ENCODE measurements at regions not wholly inside any gene's neighbourhood (a gene's known extent, or its start where the extent isn't known, plus 50 kb on each side); places are given as distances from the start of the nearest gene placed in this dataset.
A peak's percentile ranks its signal among the peaks of the same experiment; 100 is the strongest.

DNA sequence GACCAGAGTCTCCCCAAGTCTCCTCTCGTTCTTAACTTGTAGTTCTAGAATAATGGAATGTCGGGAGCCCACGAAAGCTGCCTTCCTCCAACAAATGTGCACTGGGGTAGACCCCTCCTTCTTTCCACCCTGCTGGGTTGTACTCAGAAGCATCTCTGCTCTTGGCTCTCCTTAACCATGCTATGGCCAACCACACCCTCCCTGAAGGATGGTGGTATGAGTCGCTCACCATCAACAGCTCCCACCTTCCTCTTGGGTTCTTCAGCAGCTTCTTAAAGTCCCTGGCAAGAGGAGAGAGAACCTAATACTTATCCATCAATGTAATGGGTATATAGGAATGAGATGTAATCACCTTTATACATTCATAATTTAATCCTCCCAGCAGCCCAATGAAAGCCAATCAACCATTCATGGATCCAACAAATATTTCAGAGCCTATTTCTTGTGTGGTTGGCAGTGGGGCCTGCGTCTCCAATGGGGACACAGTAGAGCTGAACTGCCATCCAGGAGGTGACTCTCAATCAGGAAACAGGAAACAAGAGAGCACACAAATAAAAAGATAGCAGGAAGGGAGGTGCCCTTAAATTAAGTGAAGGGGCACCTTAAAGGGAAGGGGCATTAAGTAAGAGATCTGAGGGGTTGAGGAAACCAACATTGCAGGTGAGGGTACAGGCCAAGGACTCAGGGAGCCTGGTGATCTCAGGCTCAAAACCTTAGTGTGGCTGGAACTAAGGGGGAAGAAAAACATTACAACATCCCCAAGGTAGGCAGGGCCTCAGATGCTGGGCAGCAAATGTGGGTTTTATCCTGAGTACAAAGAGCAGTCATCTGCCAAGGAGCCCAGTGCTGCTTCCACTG is 64.4 kb upstream of the ETS2 start:
- POLR2A ChIA-PET, result interaction anchor here (1.2 kb wide), 1 partner anchor 15 kb away, joined by 5 read pairs; no protein-coding TSS in a partner anchor
- Mint-ChIP-seq H3K27ac (peak overlapping the region in 3 of 9 donors; percentile 4 to 68 (median 50)), H3K9me3 (no peaks in the 10 kb centered on the region), H3K27me3 (peaks cover 0 to 13% (median 2%) of the 10 kb centered on the region in 5 donors), H3K4me1 (peaks cover 13 to 25% (median 22%) of the 10 kb centered on the region in 7 donors), H3K36me3 (no peaks in the 10 kb centered on the region), H3K4me3 (peak overlapping the region in 4 of 10 donors; percentile 0 to 19 (median 2))
- no peak for ATAC-seq
- Histone ChIP-seq H3K36me3 (ENCODE audit: control insufficient read depth in 2 of 3, insufficient read depth in 3 of 3, low read length in 3 of 3) (no peaks in the 10 kb centered on the region), H3K4me3 (ENCODE audit: low read length) (no peak overlapping the region), H3K27ac (ENCODE audit: low read depth, low read length) (no peak overlapping the region), H3K27me3 (ENCODE audit: control insufficient read depth in 2 of 2, insufficient read depth in 2 of 2, low read length in 2 of 2) (no peaks in the 10 kb centered on the region), H3K9me3 (ENCODE audit: control insufficient read depth in 2 of 3, low read length in 3 of 3) (no peaks in the 10 kb centered on the region), H3K4me1 (ENCODE audit: control insufficient read depth in 2 of 2, insufficient read depth in 2 of 2, low read length in 2 of 2) (peaks cover 0 to 3% of the 10 kb centered on the region in 2 donors)
- no peak for DNase-seq
- intact Hi-C loops (cut with micrococcal nuclease), result no loop called here
- CTCF ChIA-PET, result interaction anchor here (1.0 kb wide), 1 partner anchor 8 kb away, joined by 3 read pairs; no protein-coding TSS in a partner anchor

DNA sequence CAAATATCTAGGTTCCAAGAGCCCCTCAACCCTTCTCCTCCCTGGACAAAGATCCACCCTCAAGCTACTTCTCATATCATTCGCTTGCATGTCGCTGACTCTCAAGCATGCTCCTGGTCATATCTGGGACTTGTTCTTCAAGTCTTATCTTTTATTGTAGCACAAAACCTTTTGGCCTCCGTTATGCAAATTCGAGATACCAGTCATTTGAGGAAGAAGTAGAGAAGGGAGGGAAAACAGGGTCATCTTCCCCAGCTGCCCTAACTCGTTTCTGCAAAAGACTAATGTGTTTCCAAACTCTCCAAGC is 63.8 kb upstream of the ETS2 start:
- Histone ChIP-seq H3K9me3 (ENCODE audit: control insufficient read depth in 2 of 3, low read length in 3 of 3) (no peaks in the 10 kb centered on the region), H3K4me3 (ENCODE audit: low read length) (no peak overlapping the region), H3K4me1 (ENCODE audit: control insufficient read depth in 2 of 2, insufficient read depth in 2 of 2, low read length in 2 of 2) (peaks cover 0 to 3% of the 10 kb centered on the region in 2 donors), H3K27me3 (ENCODE audit: control insufficient read depth in 2 of 2, insufficient read depth in 2 of 2, low read length in 2 of 2) (no peaks in the 10 kb centered on the region), H3K36me3 (ENCODE audit: control insufficient read depth in 2 of 3, insufficient read depth in 3 of 3, low read length in 3 of 3) (no peaks in the 10 kb centered on the region), H3K27ac (ENCODE audit: low read depth, low read length) (no peak overlapping the region)
- ChIA-PET CTCF (interaction anchor here (1.0 kb wide), 1 partner anchor 9 kb away, joined by 3 read pairs; no protein-coding TSS in a partner anchor), POLR2A (interaction anchor here (1.2 kb wide), 1 partner anchor 15 kb away, joined by 5 read pairs; no protein-coding TSS in a partner anchor)
- intact Hi-C loops (cut with micrococcal nuclease), result no loop called here
- H3K27ac Mint-ChIP-seq, result peak overlapping the region in 1 of 9 donors; percentile 4
- H3K36me3 Mint-ChIP-seq, result peaks cover 0 to 3% (median 0%) of the 10 kb centered on the region in 5 donors
- ATAC-seq, result no peak
- no peak for DNase-seq
- H3K27me3 Mint-ChIP-seq, result peaks cover 0 to 7% (median 0%) of the 10 kb centered on the region in 5 donors
- no peaks in the 10 kb centered on the region for H3K9me3 Mint-ChIP-seq
- peak overlapping the region in 1 of 10 donors; percentile 2 for H3K4me3 Mint-ChIP-seq
- H3K4me1 Mint-ChIP-seq, result peaks cover 13 to 25% (median 22%) of the 10 kb centered on the region in 7 donors

DNA sequence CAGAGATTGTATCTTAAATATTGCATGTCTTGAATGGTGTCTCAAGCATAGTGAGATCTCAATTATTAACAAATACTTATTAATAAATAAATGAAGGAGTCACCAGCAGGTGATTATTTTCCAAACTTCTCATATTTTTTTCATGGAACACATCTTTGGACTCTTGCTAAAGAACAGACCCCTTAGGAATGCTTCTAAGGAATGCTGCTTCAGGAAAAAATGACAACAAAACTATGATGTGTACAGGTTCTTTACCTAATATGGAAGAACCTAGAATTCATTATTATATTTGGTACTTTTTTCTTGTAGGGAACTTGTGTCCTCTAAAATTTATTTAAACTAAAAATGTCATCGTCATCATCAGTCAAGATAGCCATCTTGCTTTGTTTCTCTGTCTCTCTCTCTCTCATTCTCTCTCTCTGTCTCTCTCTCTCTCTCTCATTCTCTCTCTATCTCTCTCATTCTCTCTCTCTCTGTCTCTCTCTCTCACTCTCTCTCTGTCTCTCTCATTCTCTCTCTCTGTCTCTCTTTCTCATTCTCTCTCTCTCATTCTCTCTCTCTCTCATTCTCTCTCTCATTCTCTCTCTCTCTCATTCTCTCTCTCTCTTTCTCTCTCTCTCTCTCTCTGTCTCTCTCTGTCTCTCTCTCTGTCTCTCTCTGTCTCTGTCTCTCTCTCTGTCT is 63.0 kb upstream of the ETS2 start:
- Histone ChIP-seq H3K27ac (ENCODE audit: low read depth, low read length) (no peak overlapping the region), H3K27me3 (ENCODE audit: control insufficient read depth in 2 of 2, insufficient read depth in 2 of 2, low read length in 2 of 2) (no peaks in the 10 kb centered on the region), H3K4me1 (ENCODE audit: control insufficient read depth in 2 of 2, insufficient read depth in 2 of 2, low read length in 2 of 2) (peaks cover 0 to 3% of the 10 kb centered on the region in 2 donors), H3K9me3 (ENCODE audit: control insufficient read depth in 2 of 3, low read length in 3 of 3) (no peaks in the 10 kb centered on the region), H3K4me3 (ENCODE audit: low read length) (no peak overlapping the region), H3K36me3 (ENCODE audit: control insufficient read depth in 2 of 3, insufficient read depth in 3 of 3, low read length in 3 of 3) (no peaks in the 10 kb centered on the region)
- intact Hi-C loops (cut with micrococcal nuclease), result no loop called here
- Mint-ChIP-seq H3K27me3 (peaks cover 0 to 6% (median 0%) of the 10 kb centered on the region in 5 donors), H3K9me3 (no peaks in the 10 kb centered on the region), H3K36me3 (peaks cover 0 to 3% (median 0%) of the 10 kb centered on the region in 5 donors), H3K27ac (no peak overlapping the region), H3K4me1 (peaks cover 13 to 25% (median 22%) of the 10 kb centered on the region in 7 donors), H3K4me3 (no peak overlapping the region)
- ATAC-seq (no peak), DNase-seq (no peak)
- POLR2A ChIA-PET, result no interaction called here
- CTCF ChIA-PET, result no interaction called here

DNA sequence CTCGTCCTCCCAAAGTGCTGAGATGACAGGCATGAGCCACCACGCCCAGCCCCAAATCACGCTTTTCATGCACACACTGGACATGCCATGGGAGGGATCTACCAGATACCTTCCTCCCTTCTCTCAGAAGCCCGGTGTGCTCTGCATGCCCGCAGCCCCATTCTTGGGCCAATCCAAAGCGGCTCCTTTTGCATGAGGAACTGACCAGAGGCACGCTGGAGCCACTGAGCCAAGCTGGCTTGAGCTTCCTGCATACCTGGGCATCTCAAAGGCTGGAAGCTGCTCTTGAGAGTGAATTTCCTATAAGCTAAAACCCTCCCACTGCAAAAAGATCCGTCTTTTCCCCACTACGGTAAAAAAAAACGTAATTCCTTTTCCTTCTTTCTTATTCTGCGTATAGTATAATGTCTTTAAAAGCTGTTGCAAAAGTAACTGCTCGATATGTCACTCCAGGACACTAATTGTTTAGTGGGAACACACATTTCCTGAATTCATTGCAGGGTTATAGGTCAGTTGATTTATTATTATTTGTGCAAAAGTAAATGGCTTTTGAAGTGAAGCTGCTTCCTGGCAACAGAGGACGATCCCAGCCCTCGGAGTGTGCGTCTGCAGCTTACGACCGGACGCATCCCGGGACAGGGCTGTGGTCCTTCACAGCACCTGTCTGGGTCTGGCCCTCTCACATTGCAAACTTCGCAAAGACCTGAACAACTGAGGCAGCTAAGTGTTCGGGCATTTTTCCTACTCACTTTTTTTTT is 61.8 kb upstream of the ETS2 start:
- peaks cover 0 to 3% of the 10 kb centered on the region in 2 donors for H3K4me1 ChIP-seq (ENCODE audit: control insufficient read depth in 2 of 2, insufficient read depth in 2 of 2, low read length in 2 of 2)
- Mint-ChIP-seq H3K4me3 (no peak overlapping the region), H3K4me1 (peaks cover 13 to 25% (median 22%) of the 10 kb centered on the region in 7 donors), H3K27me3 (peaks cover 0 to 3% (median 0%) of the 10 kb centered on the region in 5 donors), H3K27ac (no peak overlapping the region), H3K9me3 (no peaks in the 10 kb centered on the region), H3K36me3 (peaks cover 0 to 3% (median 0%) of the 10 kb centered on the region in 5 donors)
- H3K36me3 ChIP-seq (ENCODE audit: control insufficient read depth in 2 of 3, insufficient read depth in 3 of 3, low read length in 3 of 3), result no peaks in the 10 kb centered on the region
- ChIA-PET POLR2A (no interaction called here), CTCF (interaction anchor here (0.6 kb wide), 2 partner anchors 40 to 88 kb away, joined by 3 read pairs; no protein-coding TSS in a partner anchor)
- DNase-seq, result no peak
- H3K9me3 ChIP-seq (ENCODE audit: control insufficient read depth in 2 of 3, low read length in 3 of 3), result no peaks in the 10 kb centered on the region
- H3K4me3 ChIP-seq (ENCODE audit: low read length), result no peak overlapping the region
- no peak for ATAC-seq
- no peak overlapping the region for H3K27ac ChIP-seq (ENCODE audit: low read depth, low read length)
- no peaks in the 10 kb centered on the region for H3K27me3 ChIP-seq (ENCODE audit: control insufficient read depth in 2 of 2, insufficient read depth in 2 of 2, low read length in 2 of 2)
- intact Hi-C loops (cut with micrococcal nuclease), result no loop called here

DNA sequence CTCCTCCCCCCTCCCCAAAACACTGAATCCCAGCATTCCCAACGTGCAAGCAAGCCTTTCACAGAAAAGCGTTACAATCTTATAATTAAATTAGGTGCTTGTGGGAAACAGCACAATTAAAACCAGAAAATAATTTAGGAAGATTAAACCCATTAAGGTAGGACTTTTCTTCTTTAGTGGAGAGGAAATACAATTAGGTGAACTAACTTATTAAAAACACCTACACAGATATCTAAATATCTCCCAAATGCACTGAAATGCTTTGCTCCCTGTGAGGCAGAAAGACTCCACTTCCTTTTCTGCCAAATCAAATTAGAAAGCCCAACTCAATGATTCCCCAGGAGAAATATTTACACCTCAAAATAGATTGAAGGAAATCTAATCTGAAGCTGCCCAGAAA is 60.9 kb upstream of the ETS2 start:
- Histone ChIP-seq H3K9me3 (ENCODE audit: control insufficient read depth in 2 of 3, low read length in 3 of 3) (no peaks in the 10 kb centered on the region), H3K27ac (ENCODE audit: low read depth, low read length) (no peak overlapping the region), H3K36me3 (ENCODE audit: control insufficient read depth in 2 of 3, insufficient read depth in 3 of 3, low read length in 3 of 3) (no peaks in the 10 kb centered on the region), H3K27me3 (ENCODE audit: control insufficient read depth in 2 of 2, insufficient read depth in 2 of 2, low read length in 2 of 2) (no peaks in the 10 kb centered on the region), H3K4me1 (ENCODE audit: control insufficient read depth in 2 of 2, insufficient read depth in 2 of 2, low read length in 2 of 2) (peaks cover 0 to 3% of the 10 kb centered on the region in 2 donors), H3K4me3 (ENCODE audit: low read length) (no peak overlapping the region)
- CTCF ChIA-PET, result interaction anchor here (0.6 kb wide), 2 partner anchors 41 to 87 kb away, joined by 3 read pairs; no protein-coding TSS in a partner anchor
- peaks cover 13 to 25% (median 21%) of the 10 kb centered on the region in 7 donors for H3K4me1 Mint-ChIP-seq
- no peaks in the 10 kb centered on the region for H3K9me3 Mint-ChIP-seq
- ATAC-seq (no peak), DNase-seq (no peak)
- H3K36me3 Mint-ChIP-seq, result peaks cover 0 to 3% (median 0%) of the 10 kb centered on the region in 5 donors
- no peak overlapping the region for H3K27ac Mint-ChIP-seq
- POLR2A ChIA-PET, result no interaction called here
- H3K4me3 Mint-ChIP-seq, result no peak overlapping the region
- intact Hi-C loops (cut with micrococcal nuclease), result no loop called here
- H3K27me3 Mint-ChIP-seq, result peaks cover 0 to 3% (median 0%) of the 10 kb centered on the region in 5 donors

DNA sequence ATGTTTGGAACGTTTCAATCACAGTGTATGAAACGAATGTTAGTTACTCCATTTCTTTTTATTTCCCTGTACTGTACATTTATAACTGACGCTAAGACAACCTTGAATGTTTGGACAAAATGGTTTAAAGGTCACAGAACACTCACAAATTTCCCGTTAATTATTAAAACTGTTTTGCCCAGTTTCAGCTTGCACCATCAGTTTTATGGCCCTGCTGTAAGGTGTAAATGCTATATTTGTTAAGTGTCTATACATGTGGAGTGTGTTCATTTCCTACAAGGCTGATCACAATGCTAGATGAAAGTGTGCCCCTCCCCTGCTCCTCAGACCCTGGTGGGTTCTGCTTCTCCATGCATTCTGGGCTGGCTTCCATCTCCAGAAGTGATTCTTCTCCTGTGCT is 57.9 kb upstream of the ETS2 start:
- DNase-seq (no peak), ATAC-seq (no peak)
- no peaks in the 10 kb centered on the region for H3K4me1 ChIP-seq (ENCODE audit: control insufficient read depth in 2 of 2, insufficient read depth in 2 of 2, low read length in 2 of 2)
- no peaks in the 10 kb centered on the region for H3K9me3 Mint-ChIP-seq
- intact Hi-C loops (cut with micrococcal nuclease), result no loop called here
- H3K36me3 Mint-ChIP-seq, result peaks cover 0 to 3% (median 0%) of the 10 kb centered on the region in 5 donors
- H3K36me3 ChIP-seq (ENCODE audit: control insufficient read depth in 2 of 3, insufficient read depth in 3 of 3, low read length in 3 of 3), result no peaks in the 10 kb centered on the region
- H3K27me3 ChIP-seq (ENCODE audit: control insufficient read depth in 2 of 2, insufficient read depth in 2 of 2, low read length in 2 of 2), result no peaks in the 10 kb centered on the region
- no peak overlapping the region for H3K4me3 Mint-ChIP-seq
- H3K27me3 Mint-ChIP-seq, result peaks cover 0 to 7% (median 3%) of the 10 kb centered on the region in 5 donors
- no peaks in the 10 kb centered on the region for H3K9me3 ChIP-seq (ENCODE audit: control insufficient read depth in 2 of 3, low read length in 3 of 3)
- ChIA-PET POLR2A (no interaction called here), CTCF (interaction anchor here (1.0 kb wide), 1 partner anchor 15 kb away, joined by 4 read pairs; no protein-coding TSS in a partner anchor)
- no peak overlapping the region for H3K27ac Mint-ChIP-seq
- H3K4me1 Mint-ChIP-seq, result peaks cover 0 to 9% (median 4%) of the 10 kb centered on the region in 7 donors
- H3K27ac ChIP-seq (ENCODE audit: low read depth, low read length), result no peak overlapping the region
- no peak overlapping the region for H3K4me3 ChIP-seq (ENCODE audit: low read length)

Measured in naive thymus-derived CD4-positive, alpha-beta T cell (primary cell).